Parathyroid adenoma (tissue), 2 donors: ENCODE measurements at regions not wholly inside any gene's neighbourhood (a gene's known extent, or its start where the extent isn't known, plus 50 kb on each side); places are given as distances from the start of the nearest gene placed in this dataset.

ENCODE experiments used
- H2AFZ ChIP-seq: fragments of 300-600 bp; sonication (generic); one replicate; pipeline ENCODE4 v1.7.0; 2017; ENCODE audit warnings: antibody characterized with exemption, mild to moderate bottlenecking
- H3K27ac ChIP-seq: fragments of 300-600 bp; sonication (generic); one replicate; pipeline ENCODE4 v1.7.0; 2017
- H3K27me3 ChIP-seq: fragments of 300-600 bp; sonication (generic); one replicate; pipeline ENCODE4 v1.7.0; 2017; ENCODE audit warnings: low read length; ENCODE audit not compliant: control insufficient read depth, insufficient read depth
- H3K36me3 ChIP-seq: fragments of 300-600 bp; sonication (generic); one replicate; pipeline ENCODE4 v1.7.0; 2017; ENCODE audit warnings: low read length; ENCODE audit not compliant: control insufficient read depth, insufficient read depth
- H3K4me1 ChIP-seq: fragments of 300-600 bp; sonication (generic); one replicate; pipeline ENCODE4 v1.7.0; 2017; ENCODE audit warnings: control low read depth
- H3K4me2 ChIP-seq: fragments of 300-600 bp; sonication (generic); one replicate; pipeline ENCODE4 v1.7.0; 2017; ENCODE audit warnings: low read length
- H3K4me3 ChIP-seq: fragments of 300-600 bp; sonication (generic); one replicate; pipeline ENCODE4 v1.7.0; 2017; ENCODE audit warnings: low read depth, low read length
- H3K79me2 ChIP-seq: fragments of 300-600 bp; sonication (generic); one replicate; pipeline ENCODE4 v1.7.0; 2017; ENCODE audit warnings: control low read depth
- H3K9ac ChIP-seq: fragments of 300-600 bp; sonication (generic); one replicate; pipeline ENCODE4 v1.7.0; 2017; ENCODE audit warnings: mild to moderate bottlenecking
- H3K9me3 ChIP-seq: fragments of 300-600 bp; sonication (generic); one replicate; pipeline ENCODE4 v1.7.0; 2017; ENCODE audit warnings: low read length; ENCODE audit not compliant: control insufficient read depth
- CTCF ChIP-seq: fragments of 300-600 bp; sonication (generic); IDR thresholded peaks from one replicate; pipeline ENCODE4 v1.7.0; 2017; ENCODE audit warnings: antibody characterized with exemption, mild to moderate bottlenecking
- donor health status: primary hyperparathyroidism.

DNA sequence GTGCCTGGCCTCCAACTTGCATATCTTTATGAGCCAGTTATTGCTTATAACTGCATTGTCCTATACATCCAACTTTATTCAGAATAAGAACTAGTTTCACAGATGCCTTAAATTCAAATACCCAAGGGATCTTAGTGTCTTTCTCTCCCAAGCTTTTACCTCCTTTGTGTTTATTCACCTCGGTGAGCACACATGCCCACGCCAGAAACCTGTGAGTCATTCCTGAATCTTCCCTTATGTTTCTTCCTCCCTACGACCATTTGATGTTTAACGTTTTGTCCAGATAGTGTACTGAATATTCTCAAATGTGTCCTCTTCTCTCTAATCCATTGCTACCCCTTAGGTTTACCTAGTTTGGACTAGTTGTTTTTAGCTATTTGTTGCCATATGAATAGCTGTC is 55.5 kb upstream of the MEGF10 start:
- no peak overlapping the region for H3K4me3 ChIP-seq
- no peak overlapping the region for H3K27ac ChIP-seq
- no peaks in the 10 kb centered on the region for H3K27me3 ChIP-seq
- H3K9ac ChIP-seq, result no peak overlapping the region
- no peak for TF ChIP-seq CTCF
- H3K79me2 ChIP-seq, result no peaks in the 10 kb centered on the region
- H3K36me3 ChIP-seq, result no peaks in the 10 kb centered on the region
- H3K4me1 ChIP-seq, result no peaks in the 10 kb centered on the region
- no peaks in the 10 kb centered on the region for H3K9me3 ChIP-seq
- H2AFZ ChIP-seq, result no peak overlapping the region
- H3K4me2 ChIP-seq, result no peak overlapping the region

DNA sequence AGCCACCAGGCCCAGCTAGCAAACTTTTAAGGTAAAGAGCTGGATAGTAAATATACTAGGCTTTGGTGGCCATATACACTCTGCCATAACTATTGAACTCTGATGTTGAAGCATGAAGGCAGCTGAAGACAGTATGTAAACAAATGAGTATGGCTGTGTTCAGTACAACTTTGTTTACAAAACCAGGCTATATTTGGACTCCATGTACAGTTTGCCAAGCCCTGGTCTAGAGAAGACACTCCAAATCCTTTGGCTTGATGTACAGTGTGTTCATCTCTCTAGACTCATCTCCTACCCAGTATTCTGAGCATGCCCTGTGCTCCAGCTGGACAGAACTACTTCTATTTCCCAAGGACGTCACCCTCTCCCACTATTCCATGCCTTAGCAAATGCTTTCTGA is 54.3 kb upstream of the MEGF10 start:
- H3K9ac ChIP-seq, result no peak overlapping the region
- no peak overlapping the region for H2AFZ ChIP-seq
- H3K4me1 ChIP-seq, result no peaks in the 10 kb centered on the region
- no peaks in the 10 kb centered on the region for H3K79me2 ChIP-seq
- H3K36me3 ChIP-seq, result no peaks in the 10 kb centered on the region
- no peak for TF ChIP-seq CTCF
- H3K4me3 ChIP-seq, result no peak overlapping the region
- H3K27me3 ChIP-seq, result no peaks in the 10 kb centered on the region
- no peak overlapping the region for H3K27ac ChIP-seq
- no peak overlapping the region for H3K4me2 ChIP-seq
- H3K9me3 ChIP-seq, result no peaks in the 10 kb centered on the region
